ENCODE measurements at regions not wholly inside any gene's neighbourhood (a gene's known extent, or its start where the extent isn't known, plus 50 kb on each side); places are given as distances from the start of the nearest gene placed in this dataset.
"Not testable (repeated sequence)": the region's sequence is repeated elsewhere in the genome, so short reads cannot be mapped to it uniquely, and the experiment has no call there.

DNA sequence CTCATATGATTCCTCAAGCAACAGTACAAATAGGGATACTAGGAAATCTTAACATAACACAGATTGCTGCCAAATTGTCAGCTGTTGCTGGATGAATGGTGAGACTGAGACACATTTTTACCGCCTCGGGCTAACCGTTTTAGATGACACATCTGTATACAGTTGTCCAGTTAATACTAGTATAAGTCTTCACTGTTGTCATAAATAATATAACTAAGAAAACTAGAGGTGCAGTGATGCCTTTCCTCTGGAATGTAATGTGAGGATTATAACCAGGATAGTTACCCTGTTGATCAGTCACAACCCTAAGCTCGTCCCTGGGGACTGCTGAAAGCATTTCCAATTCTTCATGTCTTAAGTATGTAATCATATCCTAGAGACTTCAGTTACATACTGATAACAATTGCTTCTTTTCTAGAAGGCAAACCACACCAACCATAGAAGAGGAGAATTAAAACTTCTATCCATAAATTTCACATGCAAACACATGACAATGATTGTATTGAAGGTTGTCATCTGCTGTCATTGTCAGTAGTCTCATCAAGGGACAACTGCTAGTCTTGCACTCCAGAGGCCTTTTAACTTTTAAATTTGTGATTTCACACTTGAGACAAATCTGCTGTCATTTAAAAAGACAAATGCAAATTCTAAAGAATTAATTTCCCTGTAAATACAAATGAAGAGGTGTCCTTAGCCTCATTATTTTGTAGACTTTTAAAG is 100.4 kb upstream of the SEMA3D start:
- H3K4me3 ChIP-seq = no peak overlapping the region
- no peak overlapping the region for H3K4me2 ChIP-seq
- H3K27me3 ChIP-seq = no peaks in the 10 kb centered on the region
- H3K36me3 ChIP-seq = no peaks in the 10 kb centered on the region
- no peak for TF ChIP-seq Cebpa-rat (IDR thresholded peaks at IDR 0.05)
- no peaks in the 10 kb centered on the region for H3K4me1 ChIP-seq
- H3K9me3 ChIP-seq = no peaks in the 10 kb centered on the region
- H4K20me1 ChIP-seq = no peaks in the 10 kb centered on the region
- no peak overlapping the region for H3K9ac ChIP-seq
- no peak overlapping the region for H3K27ac ChIP-seq

DNA sequence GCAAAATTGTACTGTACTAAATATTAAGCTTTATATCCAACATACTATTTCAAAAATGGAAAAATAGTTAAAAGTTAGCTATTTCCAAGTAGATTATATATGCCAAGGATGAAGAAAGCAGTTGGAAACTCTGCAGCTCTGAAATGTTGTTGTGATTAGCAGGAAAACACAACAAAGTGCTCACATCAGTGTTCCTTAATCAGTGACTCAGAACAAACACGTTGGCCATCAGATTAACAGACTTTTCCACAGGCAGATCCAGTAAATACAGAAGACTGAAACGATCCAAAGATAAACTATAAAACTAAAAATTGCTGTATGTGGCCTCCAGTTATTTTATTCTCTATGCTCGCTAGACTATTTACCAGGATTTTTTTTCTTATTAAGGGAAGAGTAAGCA is 99.6 kb upstream of the SEMA3D start:
- Histone ChIP-seq H3K4me2 (no peak overlapping the region), H4K20me1 (no peaks in the 10 kb centered on the region), H3K9me3 (no peaks in the 10 kb centered on the region), H3K27me3 (no peaks in the 10 kb centered on the region), H3K36me3 (no peaks in the 10 kb centered on the region), H3K27ac (no peak overlapping the region), H3K4me1 (no peaks in the 10 kb centered on the region), H3K4me3 (no peak overlapping the region), H3K9ac (no peak overlapping the region)
- TF ChIP-seq Cebpa-rat (IDR thresholded peaks at IDR 0.05) = no peak

DNA sequence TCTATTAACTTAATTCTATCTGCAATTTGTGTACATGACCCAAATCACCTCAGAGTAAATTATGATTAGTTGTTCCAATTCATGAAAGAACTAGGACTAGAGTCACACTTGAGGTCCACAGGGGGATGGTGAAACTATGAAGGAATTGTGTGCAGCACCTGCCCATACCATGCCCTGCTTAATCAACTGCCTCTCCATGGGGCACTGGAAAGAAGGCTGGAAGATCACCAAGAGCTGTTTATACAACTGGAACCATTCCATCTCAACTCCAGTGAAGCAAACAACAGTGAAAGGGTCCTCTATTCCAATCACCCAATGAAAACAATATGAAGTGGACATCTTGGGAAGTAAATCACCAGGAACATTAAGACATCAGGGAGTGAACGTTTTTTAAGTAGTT is 98.7 kb upstream of the SEMA3D start:
- Histone ChIP-seq H3K4me3 (no peak overlapping the region), H4K20me1 (no peaks in the 10 kb centered on the region), H3K27ac (no peak overlapping the region), H3K9ac (no peak overlapping the region), H3K27me3 (no peaks in the 10 kb centered on the region), H3K4me2 (no peak overlapping the region), H3K9me3 (no peaks in the 10 kb centered on the region), H3K4me1 (no peaks in the 10 kb centered on the region), H3K36me3 (no peaks in the 10 kb centered on the region)
- no peak for TF ChIP-seq Cebpa-rat (IDR thresholded peaks at IDR 0.05)

DNA sequence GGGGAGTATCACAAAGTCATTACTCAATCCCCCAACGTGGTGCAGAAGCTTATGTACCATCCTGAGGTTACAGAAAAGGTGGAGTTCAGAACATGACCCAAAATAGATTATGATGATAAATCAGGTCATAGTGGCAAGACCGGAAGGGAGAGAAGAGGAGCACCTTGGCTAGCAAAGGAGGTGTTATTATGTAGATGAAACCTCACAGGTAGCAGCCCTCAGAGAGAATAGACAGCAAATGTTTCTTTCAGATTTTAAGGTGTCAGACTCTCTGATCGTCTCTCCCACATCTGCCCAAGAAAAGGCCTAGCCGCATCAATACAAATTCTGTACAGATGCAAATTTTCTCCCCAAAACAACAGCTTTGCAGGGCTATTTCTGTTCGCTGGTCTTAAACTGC is 88.3 kb upstream of the SEMA3D start:
- Histone ChIP-seq H3K36me3 (no peaks in the 10 kb centered on the region), H3K4me1 (no peaks in the 10 kb centered on the region), H3K9me3 (no peaks in the 10 kb centered on the region), H3K27me3 (no peaks in the 10 kb centered on the region), H3K27ac (no peak overlapping the region), H3K4me2 (no peak overlapping the region), H4K20me1 (no peaks in the 10 kb centered on the region), H3K4me3 (no peak overlapping the region), H3K9ac (no peak overlapping the region)
- TF ChIP-seq Cebpa-rat (IDR thresholded peaks at IDR 0.05) = no peak

DNA sequence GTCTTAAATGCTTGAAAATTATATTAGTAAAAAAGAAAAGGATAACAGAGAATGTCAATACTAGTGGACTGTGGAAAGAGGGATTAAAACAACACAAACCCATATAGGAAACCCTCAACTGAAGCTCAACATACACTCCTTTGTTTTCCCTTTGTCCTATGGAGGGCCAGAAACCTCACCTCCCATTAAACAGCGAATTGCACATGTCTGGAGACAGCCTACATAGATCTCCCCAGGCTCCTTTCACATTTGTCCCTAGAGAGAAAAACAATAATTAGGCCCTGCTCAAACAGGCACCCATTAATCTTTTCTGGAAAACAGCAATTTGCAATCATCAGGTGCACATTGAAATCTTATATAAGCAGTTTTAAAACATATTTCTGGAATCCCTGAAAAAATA is 87.6 kb upstream of the SEMA3D start:
- no peak overlapping the region for H3K27ac ChIP-seq
- no peaks in the 10 kb centered on the region for H3K36me3 ChIP-seq
- no peaks in the 10 kb centered on the region for H3K9me3 ChIP-seq
- no peak overlapping the region for H3K9ac ChIP-seq
- no peak for TF ChIP-seq Cebpa-rat (IDR thresholded peaks at IDR 0.05)
- H3K4me3 ChIP-seq = no peak overlapping the region
- no peak overlapping the region for H3K4me2 ChIP-seq
- H3K4me1 ChIP-seq = no peaks in the 10 kb centered on the region
- H3K27me3 ChIP-seq = no peaks in the 10 kb centered on the region
- no peaks in the 10 kb centered on the region for H4K20me1 ChIP-seq

DNA sequence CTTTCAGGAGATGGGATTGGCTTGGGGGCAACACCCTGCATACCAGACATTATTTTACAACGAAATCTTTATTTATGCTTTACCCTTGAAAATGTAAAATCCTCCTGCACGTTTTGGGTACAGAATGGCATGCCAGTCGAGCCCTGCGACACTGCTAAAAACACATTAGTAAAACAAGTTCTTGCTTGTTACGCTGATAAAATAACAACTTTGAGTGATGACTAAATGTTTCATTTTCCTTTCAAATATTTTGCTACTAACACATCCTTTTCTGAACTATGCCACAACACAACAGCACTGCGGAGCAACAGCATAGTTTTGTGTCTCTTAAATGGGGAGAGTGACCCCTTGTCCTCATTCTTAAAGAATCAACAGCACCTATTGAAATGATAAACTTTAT is 76.0 kb upstream of the SEMA3D start:
- H3K4me3 ChIP-seq = no peak overlapping the region
- H3K9ac ChIP-seq = no peak overlapping the region
- no peaks in the 10 kb centered on the region for H3K27me3 ChIP-seq
- no peaks in the 10 kb centered on the region for H3K36me3 ChIP-seq
- no peaks in the 10 kb centered on the region for H3K9me3 ChIP-seq
- no peak overlapping the region for H3K4me2 ChIP-seq
- H3K27ac ChIP-seq = no peak overlapping the region
- TF ChIP-seq Cebpa-rat (IDR thresholded peaks at IDR 0.05) = no peak
- H3K4me1 ChIP-seq = no peaks in the 10 kb centered on the region
- H4K20me1 ChIP-seq = no peaks in the 10 kb centered on the region

DNA sequence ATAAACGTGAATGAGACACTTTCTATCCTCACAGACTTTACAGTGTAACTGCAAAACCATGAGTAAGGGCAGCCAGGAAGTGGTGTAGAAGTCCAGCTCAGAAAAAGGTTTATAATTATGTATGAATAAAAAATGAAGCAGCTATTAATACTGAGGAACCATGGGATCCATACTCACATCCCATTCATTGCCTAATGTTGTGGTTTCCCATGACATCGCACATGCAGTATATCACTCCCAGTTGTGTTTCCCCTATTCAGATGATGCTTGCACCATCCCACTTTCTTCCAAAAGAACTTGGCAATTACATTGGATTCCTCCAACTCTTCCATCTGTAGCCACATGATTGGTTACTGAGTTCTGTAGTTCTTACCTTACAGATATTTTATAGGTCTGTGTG is 74.5 kb upstream of the SEMA3D start:
- Histone ChIP-seq H3K9me3 (no peaks in the 10 kb centered on the region), H3K4me1 (no peaks in the 10 kb centered on the region), H4K20me1 (no peaks in the 10 kb centered on the region), H3K9ac (no peak overlapping the region), H3K4me2 (no peak overlapping the region), H3K27me3 (no peaks in the 10 kb centered on the region), H3K4me3 (no peak overlapping the region), H3K36me3 (no peaks in the 10 kb centered on the region), H3K27ac (no peak overlapping the region)
- TF ChIP-seq Cebpa-rat (IDR thresholded peaks at IDR 0.05) = no peak

DNA sequence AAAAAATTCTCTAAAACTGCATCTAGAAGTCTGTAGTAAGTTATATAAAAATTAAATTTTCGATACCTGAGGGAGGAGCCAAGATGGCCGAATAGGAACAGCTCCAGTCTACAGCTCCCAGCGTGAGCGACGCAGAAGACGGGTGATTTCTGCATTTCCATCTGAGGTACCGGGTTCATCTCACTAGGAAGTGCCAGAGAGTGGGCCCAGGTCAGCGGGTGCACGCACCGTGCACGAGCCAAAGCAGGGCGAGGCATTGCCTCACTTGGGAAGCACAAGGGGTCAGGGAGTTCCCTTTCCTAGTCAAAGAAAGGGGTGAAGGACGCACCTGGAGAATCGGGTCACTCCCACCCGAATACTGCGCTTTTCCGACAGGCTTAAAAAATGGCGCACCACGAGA is 62.9 kb upstream of the SEMA3D start:
- not testable (repeated sequence) for H3K27me3 ChIP-seq, H3K4me3 ChIP-seq, H3K9ac ChIP-seq, H3K9me3 ChIP-seq, H3K4me1 ChIP-seq, H3K4me2 ChIP-seq, H3K36me3 ChIP-seq, H3K27ac ChIP-seq, H4K20me1 ChIP-seq

DNA sequence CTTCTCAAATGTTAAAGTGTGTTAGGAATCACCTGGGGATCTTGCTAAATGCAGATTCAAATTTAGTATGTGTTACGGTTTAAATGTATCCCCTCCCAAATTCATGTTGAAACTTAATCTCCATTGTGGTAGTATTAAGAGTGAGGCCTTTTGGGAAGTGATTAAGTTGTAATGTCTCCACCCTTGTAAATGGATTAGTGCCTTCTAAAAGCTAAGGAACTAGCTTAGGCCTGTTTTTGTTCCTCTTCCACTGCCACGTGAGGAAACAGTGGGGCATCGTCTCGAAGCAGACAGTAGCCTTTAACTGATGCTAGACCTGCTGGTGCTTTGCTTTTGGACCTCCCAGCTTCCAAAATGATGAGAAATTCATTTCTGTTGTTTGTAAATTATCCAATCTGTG is 52.3 kb upstream of the SEMA3D start:
- H3K4me3 ChIP-seq = no peak overlapping the region
- no peaks in the 10 kb centered on the region for H3K36me3 ChIP-seq
- H4K20me1 ChIP-seq = no peaks in the 10 kb centered on the region
- H3K4me2 ChIP-seq = no peak overlapping the region
- H3K9me3 ChIP-seq = no peaks in the 10 kb centered on the region
- no peaks in the 10 kb centered on the region for H3K4me1 ChIP-seq
- no peaks in the 10 kb centered on the region for H3K27me3 ChIP-seq
- no peak overlapping the region for H3K27ac ChIP-seq
- H3K9ac ChIP-seq = no peak overlapping the region
- no peak for TF ChIP-seq Cebpa-rat (IDR thresholded peaks at IDR 0.05)

DNA sequence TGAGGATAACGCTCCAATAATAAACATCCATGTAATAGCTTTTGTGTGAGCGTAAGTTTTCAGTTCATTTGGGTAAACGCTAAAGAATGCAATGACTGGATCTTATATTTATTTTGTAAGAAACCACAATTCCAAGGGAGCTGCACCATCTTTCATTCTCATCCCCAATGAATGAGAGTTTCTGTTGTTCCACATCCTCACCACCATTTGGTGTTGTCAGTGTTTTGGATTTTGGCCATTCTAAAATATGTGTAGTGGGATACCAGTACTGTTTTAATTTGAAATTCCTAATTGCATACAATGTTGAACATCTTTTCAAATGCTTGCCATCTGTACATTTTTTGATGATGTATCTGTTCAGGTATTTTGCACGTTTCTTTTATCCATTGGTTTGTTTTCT is 50.9 kb upstream of the SEMA3D start:
- no peaks in the 10 kb centered on the region for H3K27me3 ChIP-seq
- no peak overlapping the region for H3K9ac ChIP-seq
- no peak for TF ChIP-seq Cebpa-rat (IDR thresholded peaks at IDR 0.05)
- no peaks in the 10 kb centered on the region for H3K4me1 ChIP-seq
- H3K36me3 ChIP-seq = no peaks in the 10 kb centered on the region
- H3K4me2 ChIP-seq = no peak overlapping the region
- H3K9me3 ChIP-seq = no peaks in the 10 kb centered on the region
- H3K27ac ChIP-seq = no peak overlapping the region
- no peak overlapping the region for H3K4me3 ChIP-seq
- H4K20me1 ChIP-seq = no peaks in the 10 kb centered on the region

All from BLaER1 (cell line).